OCI-LY1 (cell line): ENCODE measurements at regions not wholly inside any gene's neighbourhood (a gene's known extent, or its start where the extent isn't known, plus 50 kb on each side); places are given as distances from the start of the nearest gene placed in this dataset.

Source experiments
- H2AFZ ChIP-seq: fragments of 200-600 bp; sonication (generic), shearing (Covaris generic); 2 replicates; pipeline ENCODE4 v1.6.0; 2014; ENCODE audit warnings: antibody characterized with exemption, mild to moderate bottlenecking, low read length
- H3F3A ChIP-seq: fragments of 200-600 bp; sonication (generic), shearing (Covaris generic); 2 replicates; pipeline ENCODE4 v1.6.0; 2014; ENCODE audit warnings: mild to moderate bottlenecking, antibody characterized with exemption, low read length, moderate library complexity; ENCODE audit not compliant: insufficient read depth
- H3K27ac ChIP-seq: fragments of 200-600 bp; sonication (generic); 2 replicates; pipeline ENCODE4 v1.5.1; 2014; ENCODE audit warnings: low read length, mixed run types, mild to moderate bottlenecking, low read depth; ENCODE audit not compliant: poor library complexity, severe bottlenecking
- H3K27me3 ChIP-seq: fragments of 200-600 bp; sonication (generic); 2 replicates; pipeline ENCODE4 v1.6.0; 2014; ENCODE audit warnings: antibody characterized with exemption, mild to moderate bottlenecking, low read length, moderate library complexity; ENCODE audit not compliant: insufficient read depth
- H3K36me3 ChIP-seq: fragments of 200-600 bp; sonication (generic); 2 replicates; pipeline ENCODE4 v1.6.1; 2014; ENCODE audit warnings: mild to moderate bottlenecking, antibody characterized with exemption, low read length, moderate library complexity, mixed read lengths; ENCODE audit not compliant: insufficient read depth
- H3K4me1 ChIP-seq: fragments of 200-600 bp; sonication (generic); 2 replicates; pipeline ENCODE4 v1.5.1; 2014; ENCODE audit warnings: mild to moderate bottlenecking, low read length, moderate library complexity; ENCODE audit not compliant: insufficient read depth, severe bottlenecking
- H3K4me2 ChIP-seq: fragments of 200-600 bp; sonication (generic), shearing (Covaris generic); 2 replicates; pipeline ENCODE4 v1.6.1; 2014; ENCODE audit warnings: low read length
- H3K4me3 ChIP-seq: fragments of 200-600 bp; sonication (generic); 2 replicates; pipeline ENCODE4 v1.5.1; 2014; ENCODE audit warnings: low read length, low read depth, mild to moderate bottlenecking, mixed read lengths; ENCODE audit not compliant: poor library complexity, severe bottlenecking
- H3K79me2 ChIP-seq: fragments of 200-600 bp; shearing (Covaris generic); 2 replicates; pipeline ENCODE4 v1.6.1; 2016; ENCODE audit warnings: mixed run types, low read length, mixed read lengths; ENCODE audit not compliant: insufficient read depth
- H3K9ac ChIP-seq: fragments of 200-600 bp; sonication (generic), shearing (Covaris generic); 2 replicates; pipeline ENCODE4 v1.6.1; 2014; ENCODE audit warnings: mild to moderate bottlenecking, low read length, mixed read lengths
- H3K9me2 ChIP-seq: fragments of 200-600 bp; sonication (generic), shearing (Covaris generic); 2 replicates; pipeline ENCODE4 v1.6.1; 2014; ENCODE audit warnings: low read depth, mild to moderate bottlenecking, low read length, mixed read lengths
- H3K9me3 ChIP-seq: fragments of 200-600 bp; shearing (Covaris generic); 2 replicates; pipeline ENCODE4 v1.6.1; 2014; ENCODE audit warnings: low read length, mixed read lengths
- H4K20me1 ChIP-seq: fragments of 200-600 bp; sonication (generic), shearing (Covaris generic); 2 replicates; pipeline ENCODE4 v1.6.0; 2016; ENCODE audit warnings: mild to moderate bottlenecking, low read length; ENCODE audit not compliant: insufficient read depth
- CTCF ChIP-seq: fragments of 200-600 bp; sonication (generic), shearing (Covaris generic); IDR thresholded peaks from 2 replicates; pipeline ENCODE4 v1.5.1; 2017; ENCODE audit warnings: mild to moderate bottlenecking, antibody characterized with exemption, low read length, moderate library complexity, mixed read lengths
- EZH2 ChIP-seq: fragments of 200-600 bp; sonication (generic), shearing (Covaris generic); IDR thresholded peaks from 2 replicates; pipeline ENCODE4 v1.8.0; 2017; ENCODE audit warnings: borderline replicate concordance, mixed run types, mild to moderate bottlenecking, antibody characterized with exemption, low read length, moderate library complexity, mixed read lengths

GRCh38 chr5:12675959-12676358, 771.7 kb upstream of the CTNND2 start:
- no peak for TF ChIP-seq CTCF
- TF ChIP-seq EZH2, result no peak
- Histone ChIP-seq H3K4me2 (no peak overlapping the region), H3K79me2 (no peaks in the 10 kb centered on the region), H4K20me1 (no peaks in the 10 kb centered on the region), H3K9me3 (no peaks in the 10 kb centered on the region), H3K27ac (no peak overlapping the region), H3K36me3 (no peaks in the 10 kb centered on the region), H3K9ac (no peak overlapping the region), H3K4me3 (no peak overlapping the region), H3K27me3 (no peaks in the 10 kb centered on the region), H3F3A (no peaks in the 10 kb centered on the region), H3K9me2 (no peaks in the 10 kb centered on the region), H3K4me1 (no peaks in the 10 kb centered on the region), H2AFZ (no peak overlapping the region)

GRCh38 chr5:12672141-12672540, 767.9 kb upstream of the CTNND2 start:
- Histone ChIP-seq H3K4me2 (no peak overlapping the region), H3K9me3 (no peaks in the 10 kb centered on the region), H3K27ac (no peak overlapping the region), H3F3A (no peaks in the 10 kb centered on the region), H3K27me3 (no peaks in the 10 kb centered on the region), H2AFZ (no peak overlapping the region), H3K9me2 (no peaks in the 10 kb centered on the region), H3K4me1 (no peaks in the 10 kb centered on the region), H3K9ac (no peak overlapping the region), H3K79me2 (no peaks in the 10 kb centered on the region), H3K4me3 (no peak overlapping the region), H4K20me1 (no peaks in the 10 kb centered on the region), H3K36me3 (no peaks in the 10 kb centered on the region)
- TF ChIP-seq EZH2 (no peak), CTCF (no peak)

GRCh38 chr5:12669326-12669725, 765.1 kb upstream of the CTNND2 start:
- H3K27me3 ChIP-seq, result no peaks in the 10 kb centered on the region
- H3F3A ChIP-seq, result no peaks in the 10 kb centered on the region
- H3K4me3 ChIP-seq, result no peak overlapping the region
- H3K4me1 ChIP-seq, result no peaks in the 10 kb centered on the region
- no peaks in the 10 kb centered on the region for H4K20me1 ChIP-seq
- no peak overlapping the region for H3K9ac ChIP-seq
- no peaks in the 10 kb centered on the region for H3K9me3 ChIP-seq
- H3K27ac ChIP-seq, result no peak overlapping the region
- H3K4me2 ChIP-seq, result no peak overlapping the region
- H3K9me2 ChIP-seq, result no peaks in the 10 kb centered on the region
- H3K79me2 ChIP-seq, result no peaks in the 10 kb centered on the region
- H3K36me3 ChIP-seq, result no peaks in the 10 kb centered on the region
- no peak overlapping the region for H2AFZ ChIP-seq
- no peak for TF ChIP-seq CTCF
- TF ChIP-seq EZH2, result no peak
